BE2C (cell line): ENCODE measurements at regions not wholly inside any gene's neighbourhood (a gene's known extent, or its start where the extent isn't known, plus 50 kb on each side); places are given as distances from the start of the nearest gene placed in this dataset.

ENCODE experiments used
- DNase-seq: peaks from one replicate; pipeline ENCODE4 v3.0.0-alpha.2; 2020
- H3K27me3 ChIP-seq: fragments of 250-450 bp; sonication (Bioruptor Pico); 2 replicates; pipeline ENCODE4 v1.5.1; 2020; ENCODE audit warnings: mild to moderate bottlenecking
- H3K36me3 ChIP-seq: fragments of 250-450 bp; sonication (Bioruptor Pico); 2 replicates; pipeline ENCODE4 v1.5.1; 2020; ENCODE audit warnings: mild to moderate bottlenecking
- H3K4me1 ChIP-seq: fragments of 250-450 bp; sonication (Bioruptor Pico); 2 replicates; pipeline ENCODE4 v1.5.1; 2020
- H3K4me3 ChIP-seq: 2 replicates; pipeline ENCODE4 v1.5.1; 2011; ENCODE audit warnings: low read depth, low read length
- H3K9me3 ChIP-seq: fragments of 250-450 bp; sonication (Bioruptor Pico); 2 replicates; pipeline ENCODE4 v1.5.1; 2020
- CTCF ChIP-seq: IDR thresholded peaks from 2 replicates; pipeline ENCODE4 v1.5.1; 2012; ENCODE audit warnings: mild to moderate bottlenecking, low read depth, low read length

GRCh38 chr2:204177251-204177976, 240.9 kb downstream of the ICOS start:
- no peaks in the 10 kb centered on the region for H3K27me3 ChIP-seq
- H3K9me3 ChIP-seq: peaks cover 2% of the 10 kb centered on the region; the same call in 1 of the 2 replicates
- no peak for DNase-seq
- no peaks in the 10 kb centered on the region for H3K36me3 ChIP-seq
- H3K4me1 ChIP-seq: peaks cover 36% of the 10 kb centered on the region
- no peak overlapping the region for H3K4me3 ChIP-seq
- TF ChIP-seq CTCF: no peak

DNA sequence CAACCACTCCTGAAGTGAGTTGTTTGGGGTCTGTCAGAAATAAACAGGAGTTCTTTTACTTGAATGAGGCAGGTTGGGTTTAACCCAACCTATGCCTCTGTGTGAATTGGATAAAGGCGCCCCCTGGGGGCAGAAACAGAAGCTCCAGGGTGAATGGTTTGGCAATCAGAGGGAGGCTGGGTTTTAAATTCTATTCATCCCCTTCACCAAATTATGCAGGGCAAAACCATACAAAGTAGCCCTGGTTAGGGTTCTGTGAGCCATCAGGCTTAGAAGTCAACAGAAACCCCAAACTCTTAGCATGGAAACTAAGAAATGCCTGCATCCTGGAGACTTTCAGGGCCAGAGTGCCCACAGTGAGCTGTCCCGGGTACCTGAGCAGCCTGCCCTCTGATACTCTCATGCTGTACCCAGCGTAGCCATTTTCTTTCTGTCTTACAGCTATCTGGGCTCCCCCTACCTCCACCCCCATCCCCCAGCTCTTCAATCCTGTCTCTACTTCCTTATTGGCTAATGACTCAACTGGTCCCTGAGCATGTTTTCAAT, 241.5 kb downstream of the ICOS start:
- TF ChIP-seq CTCF: peak; percentile 53
- peaks cover 36% of the 10 kb centered on the region for H3K4me1 ChIP-seq
- H3K4me3 ChIP-seq: no peak overlapping the region
- peak; percentile 31 for DNase-seq
- peaks cover 2% of the 10 kb centered on the region; the same call in 1 of the 2 replicates for H3K9me3 ChIP-seq
- no peaks in the 10 kb centered on the region for H3K27me3 ChIP-seq
- no peaks in the 10 kb centered on the region for H3K36me3 ChIP-seq

DNA sequence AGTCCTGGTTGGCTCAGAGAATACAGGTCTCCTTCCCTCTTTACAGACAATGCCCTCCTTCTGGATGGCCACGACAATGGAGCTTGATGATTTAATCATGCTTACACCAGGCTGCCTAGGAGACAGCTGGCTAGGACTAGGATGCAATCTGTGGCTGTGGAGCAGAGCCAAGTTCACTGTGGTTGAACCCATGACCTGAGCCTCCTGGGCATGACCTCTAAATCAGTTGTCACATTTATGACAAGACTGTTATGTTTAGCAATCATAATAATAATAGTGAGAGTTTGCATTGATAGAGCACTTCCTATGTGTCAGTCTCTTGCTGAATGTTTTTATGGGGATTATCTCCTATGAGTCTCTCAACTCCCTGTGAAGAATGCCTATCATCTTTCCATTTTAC, 244.1 kb downstream of the ICOS start:
- TF ChIP-seq CTCF: no peak
- Histone ChIP-seq H3K27me3 (no peaks in the 10 kb centered on the region), H3K36me3 (no peaks in the 10 kb centered on the region), H3K4me1 (peaks cover 19% of the 10 kb centered on the region), H3K9me3 (peaks cover 2% of the 10 kb centered on the region; the same call in 1 of the 2 replicates), H3K4me3 (no peak overlapping the region)
- peak; percentile 69 for DNase-seq

- Histone ChIP-seq H3K4me1 (peaks cover 26% of the 10 kb centered on the region), H3K36me3 (no peaks in the 10 kb centered on the region), H3K27me3 (no peaks in the 10 kb centered on the region), H3K4me3 (no peak overlapping the region), H3K9me3 (no peaks in the 10 kb centered on the region)
- DNase-seq: no peak
- TF ChIP-seq CTCF: no peak
Measured at GRCh38 chr2:204183608-204184007, 247.0 kb downstream of the ICOS start.

GRCh38 chr2:204184226-204184625, 247.7 kb downstream of the ICOS start:
- Histone ChIP-seq H3K4me1 (peaks cover 26% of the 10 kb centered on the region), H3K36me3 (no peaks in the 10 kb centered on the region), H3K27me3 (no peaks in the 10 kb centered on the region), H3K9me3 (no peaks in the 10 kb centered on the region), H3K4me3 (no peak overlapping the region)
- DNase-seq: no peak
- no peak for TF ChIP-seq CTCF
